ENCODE measurements at regions not wholly inside any gene's neighbourhood (a gene's known extent, or its start where the extent isn't known, plus 50 kb on each side); places are given as distances from the start of the nearest gene placed in this dataset.

DNA sequence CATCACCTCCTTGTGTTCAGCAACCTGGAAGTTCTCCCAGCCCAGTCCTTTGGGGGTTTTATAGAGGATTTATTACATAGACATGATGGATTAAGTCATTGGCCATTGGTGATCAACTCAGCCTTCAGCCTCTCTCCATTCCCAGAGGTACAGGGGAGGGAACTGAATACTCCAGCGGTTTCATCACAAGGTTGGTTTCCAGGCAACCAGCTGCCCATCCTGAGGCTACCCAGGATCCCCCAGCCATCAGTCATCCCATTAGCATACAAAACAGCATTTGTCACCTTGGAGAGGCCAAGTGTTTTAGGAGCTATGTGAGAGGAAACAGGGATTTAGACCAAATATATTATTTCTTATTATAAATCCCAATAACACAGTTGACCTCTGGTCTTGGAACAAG lies 584.8 kb upstream of the NRP1 start:
- no peaks in the 10 kb centered on the region for H3K4me1 ChIP-seq (replicated peaks in 1 of 4; ENCODE audit: control insufficient read depth in 3 of 4, insufficient read depth in 4 of 4, low read length in 3 of 4)
- POLR2A ChIA-PET (ENCODE audit: partially characterized antibody) = no interaction called here
- no peaks in the 10 kb centered on the region for H3K27me3 ChIP-seq (replicated peaks in 1 of 4; ENCODE audit: control insufficient read depth in 3 of 4, extremely low read depth in 1 of 4, insufficient read depth in 3 of 4, low read length in 3 of 4)
- no peak overlapping the region for H3K4ac ChIP-seq (replicated peaks; ENCODE audit: insufficient read length, low read depth, low read length)
- no peak overlapping the region for H3K23ac ChIP-seq (ENCODE audit: insufficient read length)
- no peaks in the 10 kb centered on the region for H3K9me3 ChIP-seq (ENCODE audit: insufficient read depth in 2 of 2, low read depth in 1 of 2, low read length in 1 of 2)
- H2BK12ac ChIP-seq (ENCODE audit: low read depth, low read length) = no peak overlapping the region
- H3K56ac ChIP-seq (replicated peaks; ENCODE audit: insufficient read length, low read depth, low read length) = no peak overlapping the region
- no peaks in the 10 kb centered on the region for H4K20me1 ChIP-seq (replicated peaks in 1 of 2; ENCODE audit: control insufficient read depth in 1 of 2, insufficient read depth in 2 of 2, low read length in 2 of 2)
- no peaks in the 10 kb centered on the region for H3K79me2 ChIP-seq (ENCODE audit: control insufficient read depth in 1 of 2, insufficient read depth in 2 of 2, low read length in 2 of 2)
- H2AK5ac ChIP-seq (ENCODE audit: low read depth, low read length) = no peak overlapping the region
- H3K36me3 ChIP-seq (ENCODE audit: control insufficient read depth in 2 of 4, insufficient read depth in 4 of 4, low read length in 3 of 4) = no peaks in the 10 kb centered on the region
- no peak overlapping the region for H2BK5ac ChIP-seq (ENCODE audit: low read depth, low read length)
- 100% methylated on average over 1 of the region's 1 CpG; no CpG with 5 or more reads in 1 of the 2 experiments for WGBS, 2 experiments (ENCODE audit: extremely low coverage in 1 of 2, insufficient coverage in 1 of 2, insufficient read length in 1 of 2, insufficient replicate concordance in 2 of 2, low coverage in 1 of 2, low lambda C conversion rate in 2 of 2, missing lambda C conversion rate in 1 of 2)
- no peak overlapping the region for H3K27ac ChIP-seq (ENCODE audit: low read depth, low read length)
- no peak overlapping the region for H4K5ac ChIP-seq (ENCODE audit: insufficient read length, low read depth, low read length)
- H2BK15ac ChIP-seq (ENCODE audit: low read length) = no peak overlapping the region
- no peak overlapping the region for H2BK20ac ChIP-seq (ENCODE audit: low read length)
- H4K8ac ChIP-seq (ENCODE audit: extremely low read depth, insufficient read depth, low read length) = no peak overlapping the region
- no peak overlapping the region for H3K4me3 ChIP-seq (ENCODE audit: extremely low read depth in 1 of 4, insufficient read depth in 2 of 4, low read depth in 3 of 4, low read length in 4 of 4)
- H2AFZ ChIP-seq (ENCODE audit: low read length) = no peak overlapping the region
- H3K79me1 ChIP-seq (ENCODE audit: low read depth, low read length) = no peaks in the 10 kb centered on the region
- no peak overlapping the region for H4K91ac ChIP-seq (replicated peaks; ENCODE audit: insufficient read length, low read length)
- no peaks in the 10 kb centered on the region for H3K23me2 ChIP-seq (ENCODE audit: low read depth, low read length)
- DNase-seq (ENCODE audit: low read depth in 1 of 2, low spot score in 2 of 2) (no peak), FAIRE-seq (no peak)
- H3K4me2 ChIP-seq (ENCODE audit: insufficient read depth in 1 of 2, low read depth in 2 of 2, low read length in 2 of 2) = no peak overlapping the region
- no peak overlapping the region for H3K14ac ChIP-seq (ENCODE audit: insufficient read length)
- H3K9ac ChIP-seq (replicated peaks in 1 of 4; ENCODE audit: extremely low read depth in 1 of 4, low read depth in 3 of 4, low read length in 3 of 4) = no peak overlapping the region
- H3K18ac ChIP-seq (ENCODE audit: extremely low read depth, low read length) = no peak overlapping the region
- CTCF ChIA-PET (ENCODE audit: partially characterized antibody) = no interaction called here
- H2BK120ac ChIP-seq (replicated peaks; ENCODE audit: low read depth, low read length) = no peak overlapping the region
- TF ChIP-seq PHF8 (conservative IDR thresholded peaks at IDR 0.05; ENCODE audit: low read depth, low read length) (no peak), SP2 (IDR thresholded peaks at IDR 0.05; ENCODE audit: low read length) (no peak), FOSL1 (IDR thresholded peaks at IDR 0.05; ENCODE audit: insufficient read depth, low read depth, low read length) (no peak), RBBP5 (IDR thresholded peaks at IDR 0.05; ENCODE audit: borderline replicate concordance, low read depth, low read length) (no peak), GABPA (IDR thresholded peaks at IDR 0.05; ENCODE audit: borderline replicate concordance, insufficient read depth, low read length) (no peak), RNF2 (IDR thresholded peaks at IDR 0.05; ENCODE audit: borderline replicate concordance, low read depth, low read length, missing control alignments, poor library complexity, severe bottlenecking) (no peak), RFX5 (IDR thresholded peaks at IDR 0.05; ENCODE audit: borderline replicate concordance, low read depth, low read length) (no peak), KDM1A (IDR thresholded peaks at IDR 0.05; ENCODE audit: borderline replicate concordance, low read length) (no peak), SIN3A (conservative IDR thresholded peaks at IDR 0.05 in 1 of 2, IDR thresholded peaks at IDR 0.05 in 1 of 2; ENCODE audit: low read depth in 1 of 2, low read length in 2 of 2) (no peak), BRCA1 (IDR thresholded peaks at IDR 0.05; ENCODE audit: low read depth, low read length) (no peak), RAD21 (IDR thresholded peaks at IDR 0.05 in 1 of 2, conservative IDR thresholded peaks at IDR 0.05 in 1 of 2; ENCODE audit: low read depth in 2 of 2, low read length in 2 of 2) (no peak)
- TF ChIP-seq, protein P1, sequence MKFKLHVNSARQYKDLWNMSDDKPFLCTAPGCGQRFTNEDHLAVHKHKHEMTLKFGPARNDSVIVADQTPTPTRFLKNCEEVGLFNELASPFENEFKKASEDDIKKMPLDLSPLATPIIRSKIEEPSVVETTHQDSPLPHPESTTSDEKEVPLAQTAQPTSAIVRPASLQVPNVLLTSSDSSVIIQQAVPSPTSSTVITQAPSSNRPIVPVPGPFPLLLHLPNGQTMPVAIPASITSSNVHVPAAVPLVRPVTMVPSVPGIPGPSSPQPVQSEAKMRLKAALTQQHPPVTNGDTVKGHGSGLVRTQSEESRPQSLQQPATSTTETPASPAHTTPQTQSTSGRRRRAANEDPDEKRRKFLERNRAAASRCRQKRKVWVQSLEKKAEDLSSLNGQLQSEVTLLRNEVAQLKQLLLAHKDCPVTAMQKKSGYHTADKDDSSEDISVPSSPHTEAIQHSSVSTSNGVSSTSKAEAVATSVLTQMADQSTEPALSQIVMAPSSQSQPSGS (IDR thresholded peaks at IDR 0.05; ENCODE audit: low read length) = no peak

All from H1 (cell line).